PC-3 (cell line): ENCODE measurements at regions not wholly inside any gene's neighbourhood (a gene's known extent, or its start where the extent isn't known, plus 50 kb on each side); places are given as distances from the start of the nearest gene placed in this dataset.

Experiments used
- ATAC-seq: fragments of 200-7000 bp; cut with Tn5 transposase; 2 replicates; pipeline ENCODE4 v1.9.1; 2020; ENCODE audit warnings: mild to moderate bottlenecking, moderate library complexity
- BruUV-seq: library from RNA; stranded (reverse); fragments of 400-500 nt; replicated peaks from 2 replicates; lab custom pipeline; 2021; lab: Mats Ljungman, UMichigan
- CTCF ChIA-PET: fragments of 300-600 bp; sonication (Branson Sonifier 250); formaldehyde crosslinking; loops from one replicate; lab custom pipeline; 2022; ENCODE audit warnings: antibody characterized with exemption; lab: Charles Lee
- POLR2A ChIA-PET: fragments of 300-600 bp; sonication (Branson Sonifier 250); formaldehyde crosslinking; loops from one replicate; lab custom pipeline; 2022; ENCODE audit warnings: antibody characterized with exemption; ENCODE audit not compliant: unreplicated experiment; lab: Charles Lee
- DNase-seq: peaks from one replicate; pipeline ENCODE4 v3.0.0-alpha.2; 2015
- H2AFZ ChIP-seq: fragments of 300-600 bp; sonication (generic); 2 replicates; pipeline ENCODE4 v1.6.0; 2016; ENCODE audit warnings: antibody characterized with exemption, low read length
- H3F3A ChIP-seq: fragments of 300-600 bp; sonication (generic); one replicate; pipeline ENCODE4 v1.6.0; 2017; ENCODE audit warnings: antibody characterized with exemption, low read length, control low read depth, mild to moderate bottlenecking; ENCODE audit not compliant: unreplicated experiment
- H3K27ac ChIP-seq: fragments of 300-600 bp; sonication (generic); 2 replicates; pipeline ENCODE4 v1.5.1; 2016; ENCODE audit warnings: mild to moderate bottlenecking, low read length
- H3K27me3 ChIP-seq: fragments of 300-600 bp; sonication (generic); 2 replicates; pipeline ENCODE4 v1.6.1; 2016; ENCODE audit warnings: low read length, mixed read lengths
- H3K36me3 ChIP-seq: fragments of 300-600 bp; sonication (generic); 2 replicates; pipeline ENCODE4 v1.6.1; 2016; ENCODE audit warnings: low read depth, mixed run types, low read length, mixed read lengths
- H3K4me1 ChIP-seq: fragments of 300-600 bp; sonication (generic); 2 replicates; pipeline ENCODE4 v1.5.1; 2016; ENCODE audit warnings: low read length; ENCODE audit not compliant: insufficient read depth
- H3K4me2 ChIP-seq: fragments of 300-600 bp; sonication (generic); 2 replicates; pipeline ENCODE4 v1.6.0; 2016; ENCODE audit warnings: low read length
- H3K4me3 ChIP-seq: fragments of 300-600 bp; sonication (generic); 2 replicates; pipeline ENCODE4 v1.5.1; 2016; ENCODE audit warnings: mild to moderate bottlenecking, low read length, mixed read lengths
- H3K79me2 ChIP-seq: fragments of 300-600 bp; sonication (generic); 2 replicates; pipeline ENCODE4 v1.6.1; 2017; ENCODE audit warnings: low read length, mixed read lengths
- H3K9ac ChIP-seq: fragments of 300-600 bp; sonication (generic); 2 replicates; pipeline ENCODE4 v1.6.0; 2016; ENCODE audit warnings: mild to moderate bottlenecking, low read length
- H3K9me2 ChIP-seq: fragments of 300-600 bp; sonication (generic); replicated peaks from 2 replicates; pipeline ENCODE4 v1.6.1; 2016; ENCODE audit warnings: mixed run types, low read length, mixed read lengths
- H3K9me3 ChIP-seq: fragments of 300-600 bp; sonication (generic); 2 replicates; pipeline ENCODE4 v1.6.1; 2016; ENCODE audit warnings: low read length, mixed read lengths
- H4K20me1 ChIP-seq: fragments of 300-600 bp; sonication (generic); 2 replicates; pipeline ENCODE4 v1.6.1; 2016; ENCODE audit warnings: low read length, mixed read lengths
- EZH2 ChIP-seq: fragments of 300-600 bp; sonication (generic); IDR thresholded peaks from one replicate; pipeline ENCODE4 v1.6.1; 2017; ENCODE audit warnings: antibody characterized with exemption, mild to moderate bottlenecking, low read length; ENCODE audit not compliant: unreplicated experiment
- EZH2phosphoT487 ChIP-seq: fragments of 300-600 bp; sonication (generic); IDR thresholded peaks from 2 replicates; pipeline ENCODE4 v1.6.1; 2018; ENCODE audit warnings: mild to moderate bottlenecking, antibody characterized with exemption, low read length, borderline replicate concordance
- intact Hi-C: fragments of 100-400 bp; cut with micrococcal nuclease; formaldehyde crosslinking; loops from 2 replicates; pipeline ENCODE4 v1.9.0; 2023
- TF ChIP-seq, protein P1 (sequence below): fragments of 300-600 bp; sonication (generic); conservative IDR thresholded peaks from 2 replicates; pipeline ENCODE4 v1.5.1; 2017; ENCODE audit warnings: antibody characterized with exemption, low read depth, mild to moderate bottlenecking, low read length

DNA sequence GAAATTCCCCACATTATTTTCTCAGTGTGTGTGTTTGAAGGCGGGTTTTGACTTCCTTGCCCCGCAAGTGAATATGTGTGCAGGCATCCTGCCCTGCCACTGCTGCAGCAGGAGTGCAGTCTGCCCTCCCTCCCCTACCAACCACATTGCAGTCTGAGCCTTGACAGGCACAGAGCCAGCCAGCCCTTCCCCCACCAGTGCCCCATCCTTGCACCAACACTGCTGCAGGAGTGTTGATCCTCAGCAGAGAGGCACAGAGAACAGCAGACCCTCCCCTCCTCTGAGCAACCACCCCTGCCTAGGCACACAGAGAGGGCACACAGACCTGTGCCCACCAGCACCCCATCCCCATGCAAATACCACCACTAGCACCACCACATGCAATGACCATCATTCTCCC is 683.0 kb upstream of the PKDCC start:
- DNase-seq = no peak
- Histone ChIP-seq H2AFZ (no peak overlapping the region), H3K9me2 (no peaks in the 10 kb centered on the region), H4K20me1 (no peaks in the 10 kb centered on the region), H3K27ac (no peak overlapping the region), H3K4me3 (no peak overlapping the region), H3K27me3 (no peaks in the 10 kb centered on the region), H3F3A (no peaks in the 10 kb centered on the region), H3K9ac (no peak overlapping the region), H3K79me2 (no peaks in the 10 kb centered on the region), H3K9me3 (peaks cover 8% of the 10 kb centered on the region; the same call in 1 of the 2 replicates), H3K36me3 (no peaks in the 10 kb centered on the region), H3K4me2 (no peak overlapping the region), H3K4me1 (no peaks in the 10 kb centered on the region)
- ChIA-PET CTCF (no interaction called here), POLR2A (no interaction called here)
- no peak for ATAC-seq
- TF ChIP-seq, protein P1, sequence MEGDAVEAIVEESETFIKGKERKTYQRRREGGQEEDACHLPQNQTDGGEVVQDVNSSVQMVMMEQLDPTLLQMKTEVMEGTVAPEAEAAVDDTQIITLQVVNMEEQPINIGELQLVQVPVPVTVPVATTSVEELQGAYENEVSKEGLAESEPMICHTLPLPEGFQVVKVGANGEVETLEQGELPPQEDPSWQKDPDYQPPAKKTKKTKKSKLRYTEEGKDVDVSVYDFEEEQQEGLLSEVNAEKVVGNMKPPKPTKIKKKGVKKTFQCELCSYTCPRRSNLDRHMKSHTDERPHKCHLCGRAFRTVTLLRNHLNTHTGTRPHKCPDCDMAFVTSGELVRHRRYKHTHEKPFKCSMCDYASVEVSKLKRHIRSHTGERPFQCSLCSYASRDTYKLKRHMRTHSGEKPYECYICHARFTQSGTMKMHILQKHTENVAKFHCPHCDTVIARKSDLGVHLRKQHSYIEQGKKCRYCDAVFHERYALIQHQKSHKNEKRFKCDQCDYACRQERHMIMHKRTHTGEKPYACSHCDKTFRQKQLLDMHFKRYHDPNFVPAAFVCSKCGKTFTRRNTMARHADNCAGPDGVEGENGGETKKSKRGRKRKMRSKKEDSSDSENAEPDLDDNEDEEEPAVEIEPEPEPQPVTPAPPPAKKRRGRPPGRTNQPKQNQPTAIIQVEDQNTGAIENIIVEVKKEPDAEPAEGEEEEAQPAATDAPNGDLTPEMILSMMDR = no peak
- TF ChIP-seq EZH2 (no peak), EZH2phosphoT487 (no peak)
- BruUV-seq = no TSS peak
- intact Hi-C loops = no loop called here

DNA sequence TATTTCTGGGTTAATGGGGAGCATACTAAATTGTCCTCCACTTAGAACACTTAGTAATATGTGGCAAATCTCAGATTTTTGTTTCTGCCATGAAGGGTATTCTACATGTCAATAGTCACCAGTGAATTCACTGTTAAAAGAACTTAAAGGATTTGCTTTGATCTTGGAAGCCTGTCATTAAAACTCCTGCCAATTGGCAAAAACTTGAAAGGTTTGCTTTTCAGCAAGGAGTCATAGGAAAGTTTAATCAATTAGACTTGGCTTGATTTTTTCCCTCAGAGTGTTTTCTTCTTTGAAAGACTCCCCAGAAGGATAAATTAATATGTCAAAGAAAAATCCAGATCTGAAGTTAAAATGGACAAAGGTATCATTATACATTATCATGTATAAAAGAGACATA is 671.9 kb upstream of the PKDCC start:
- no peaks in the 10 kb centered on the region for H3K36me3 ChIP-seq
- no peaks in the 10 kb centered on the region for H3K27me3 ChIP-seq
- H2AFZ ChIP-seq = no peak overlapping the region
- no peaks in the 10 kb centered on the region for H3F3A ChIP-seq
- POLR2A ChIA-PET = no interaction called here
- H4K20me1 ChIP-seq = no peaks in the 10 kb centered on the region
- intact Hi-C loops = no loop called here
- no TSS peak for BruUV-seq
- H3K4me2 ChIP-seq = no peak overlapping the region
- CTCF ChIA-PET = no interaction called here
- no peak for TF ChIP-seq EZH2phosphoT487
- TF ChIP-seq EZH2 = no peak
- TF ChIP-seq, protein P1 = no peak
- DNase-seq = no peak
- no peak overlapping the region for H3K9ac ChIP-seq
- H3K4me3 ChIP-seq = no peak overlapping the region
- no peak for ATAC-seq
- no peaks in the 10 kb centered on the region for H3K9me3 ChIP-seq
- H3K4me1 ChIP-seq = no peaks in the 10 kb centered on the region
- no peak overlapping the region for H3K27ac ChIP-seq
- no peaks in the 10 kb centered on the region for H3K9me2 ChIP-seq
- H3K79me2 ChIP-seq = no peaks in the 10 kb centered on the region

DNA sequence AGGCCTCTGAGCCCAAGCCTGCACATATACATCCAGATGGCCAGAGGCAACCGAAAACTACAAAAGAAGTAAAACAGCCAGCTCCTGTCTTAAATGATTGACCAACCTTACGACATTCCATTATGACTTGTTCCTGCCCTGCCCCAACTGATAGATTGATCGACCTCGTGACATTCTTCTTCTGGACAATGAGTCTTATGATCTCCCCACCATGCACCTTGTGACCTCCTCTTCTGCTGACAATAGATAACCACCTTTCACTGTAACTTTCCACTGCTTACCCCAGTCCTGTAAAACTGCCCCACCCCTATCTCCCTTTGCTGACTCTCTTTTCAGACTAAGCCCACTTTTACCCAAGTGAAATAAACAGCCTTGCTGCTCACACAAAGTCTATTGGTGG is 670.0 kb upstream of the PKDCC start:
- intact Hi-C loops = no loop called here
- CTCF ChIA-PET = no interaction called here
- no peak overlapping the region for H2AFZ ChIP-seq
- H3K79me2 ChIP-seq = no peaks in the 10 kb centered on the region
- POLR2A ChIA-PET = no interaction called here
- no peak overlapping the region for H3K4me2 ChIP-seq
- no peaks in the 10 kb centered on the region for H4K20me1 ChIP-seq
- no peak overlapping the region for H3K27ac ChIP-seq
- H3K9ac ChIP-seq = no peak overlapping the region
- no peaks in the 10 kb centered on the region for H3K4me1 ChIP-seq
- BruUV-seq = no TSS peak
- DNase-seq = no peak
- no peak for TF ChIP-seq EZH2
- TF ChIP-seq, protein P1 = no peak
- no peak for TF ChIP-seq EZH2phosphoT487
- no peaks in the 10 kb centered on the region for H3K9me3 ChIP-seq
- H3K36me3 ChIP-seq = no peaks in the 10 kb centered on the region
- H3K27me3 ChIP-seq = no peaks in the 10 kb centered on the region
- no peaks in the 10 kb centered on the region for H3F3A ChIP-seq
- no peak overlapping the region for H3K4me3 ChIP-seq
- ATAC-seq = no peak
- no peaks in the 10 kb centered on the region for H3K9me2 ChIP-seq
